Mesendoderm (in vitro differentiated cells): ENCODE measurements at regions not wholly inside any gene's neighbourhood (a gene's known extent, or its start where the extent isn't known, plus 50 kb on each side); places are given as distances from the start of the nearest gene placed in this dataset.

Experiments used
- DNase-seq: peaks from one replicate; pipeline ENCODE4 v3.0.0; 2013
- H2AK5ac ChIP-seq: 2 replicates; pipeline ENCODE4 v1.6.1; 2013; ENCODE audit warnings: low read length, inconsistent platforms
- H2BK120ac ChIP-seq: 2 replicates; pipeline ENCODE4 v1.6.1; 2013; ENCODE audit warnings: low read depth, mild to moderate bottlenecking, low read length, moderate library complexity, mixed read lengths
- H2BK15ac ChIP-seq: replicated peaks from 2 replicates; pipeline ENCODE4 v1.6.1; 2013; ENCODE audit warnings: low read depth, mild to moderate bottlenecking, moderate library complexity
- H2BK5ac ChIP-seq: 2 replicates; pipeline ENCODE4 v1.6.1; 2013; ENCODE audit warnings: low read length, inconsistent platforms
- H3K18ac ChIP-seq: 2 replicates; pipeline ENCODE4 v1.6.1; 2013; ENCODE audit warnings: mild to moderate bottlenecking, low read length, mixed read lengths
- H3K23ac ChIP-seq: one replicate; pipeline ENCODE4 v1.6.1; 2013; ENCODE audit warnings: low read length
- H3K27ac ChIP-seq: 2 replicates; pipeline ENCODE4 v1.5.1; 2013; ENCODE audit warnings: low read depth, mild to moderate bottlenecking, inconsistent platforms, low read length, moderate library complexity
- H3K27me3 ChIP-seq: 2 replicates; pipeline ENCODE4 v1.6.1; 2013; ENCODE audit warnings: low read length, control low read depth, mild to moderate bottlenecking, inconsistent platforms; ENCODE audit not compliant: insufficient read depth, poor library complexity
- H3K36me3 ChIP-seq: 2 replicates; pipeline ENCODE4 v1.6.1; 2013; ENCODE audit warnings: low read length, inconsistent platforms; ENCODE audit not compliant: control insufficient read depth, insufficient read depth
- H3K4ac ChIP-seq: one replicate; pipeline ENCODE4 v1.6.1; 2013; ENCODE audit warnings: low read depth, mild to moderate bottlenecking, low read length, moderate library complexity
- H3K4me1 ChIP-seq: 2 replicates; pipeline ENCODE4 v1.6.1; 2013; ENCODE audit warnings: low read depth, low read length, inconsistent platforms; ENCODE audit not compliant: control insufficient read depth
- H3K4me2 ChIP-seq: 2 replicates; pipeline ENCODE4 v1.6.1; 2013; ENCODE audit warnings: low read length
- H3K4me3 ChIP-seq: 2 replicates; pipeline ENCODE4 v1.5.1; 2013; ENCODE audit warnings: mild to moderate bottlenecking, low read length
- H3K56ac ChIP-seq: one replicate; pipeline ENCODE4 v1.6.1; 2013; ENCODE audit warnings: low read length
- H3K79me1 ChIP-seq: 2 replicates; pipeline ENCODE4 v1.6.1; 2013; ENCODE audit warnings: low read length, inconsistent platforms
- H3K79me2 ChIP-seq: 2 replicates; pipeline ENCODE4 v1.6.1; 2013; ENCODE audit warnings: mild to moderate bottlenecking, low read length; ENCODE audit not compliant: control insufficient read depth, insufficient read depth
- H3K9ac ChIP-seq: 2 replicates; pipeline ENCODE4 v1.6.1; 2013; ENCODE audit warnings: low read length, inconsistent platforms
- H4K5ac ChIP-seq: one replicate; pipeline ENCODE4 v1.6.1; 2013; ENCODE audit warnings: low read length
- H4K8ac ChIP-seq: one replicate; pipeline ENCODE4 v1.6.1; 2013; ENCODE audit warnings: low read depth, mild to moderate bottlenecking, control low read depth, low read length, moderate library complexity
- WGBS: extraction: QIAGEN DNeasy Blood & Tissue Kit; methylation state at CpG from one replicate; pipeline ENCODE4 v1.1.7; 2013; ENCODE audit warnings: low lambda C conversion rate, missing lambda C conversion rate; ENCODE audit not compliant: insufficient coverage; ENCODE audit errors: extremely low coverage; 5-methylcytosine and 5-hydroxymethylcytosine counted together

GRCh38 chr7:106177738-106178592 lies 65.9 kb upstream of the SYPL1 start:
- Histone ChIP-seq H3K79me2 (no peaks in the 10 kb centered on the region), H3K4me1 (no peaks in the 10 kb centered on the region), H3K4me2 (no peak overlapping the region), H3K23ac (no peak overlapping the region), H3K27me3 (no peaks in the 10 kb centered on the region), H3K79me1 (no peaks in the 10 kb centered on the region), H3K18ac (no peak overlapping the region), H3K27ac (no peak overlapping the region), H3K4me3 (no peak overlapping the region), H3K9ac (no peak overlapping the region), H4K8ac (no peak overlapping the region), H3K36me3 (no peaks in the 10 kb centered on the region), H3K4ac (no peak overlapping the region), H2AK5ac (no peak overlapping the region), H3K56ac (no peak overlapping the region), H2BK15ac (no peak overlapping the region), H4K5ac (no peak overlapping the region), H2BK120ac (no peak overlapping the region), H2BK5ac (no peak overlapping the region)
- DNase-seq = no peak
- WGBS = no CpG with 5 or more reads among the region's 11 CpGs

- WGBS = no CpG with 5 or more reads among the region's 4 CpGs
Measured at GRCh38 chr7:106177300-106177690, 65.2 kb upstream of the SYPL1 start.

GRCh38 chr7:106176414-106177299 lies 64.5 kb upstream of the SYPL1 start:
- Histone ChIP-seq H3K36me3 (no peaks in the 10 kb centered on the region), H4K8ac (no peak overlapping the region), H3K18ac (no peak overlapping the region), H2AK5ac (no peak overlapping the region), H3K4me1 (no peaks in the 10 kb centered on the region), H3K4me2 (no peak overlapping the region), H2BK15ac (no peak overlapping the region), H2BK120ac (no peak overlapping the region), H4K5ac (no peak overlapping the region), H3K27me3 (no peaks in the 10 kb centered on the region), H3K27ac (no peak overlapping the region), H3K56ac (peak overlapping the region; percentile 51), H3K9ac (peak overlapping the region; percentile 17), H3K4ac (no peak overlapping the region), H3K79me1 (no peaks in the 10 kb centered on the region), H2BK5ac (no peak overlapping the region), H3K23ac (no peak overlapping the region), H3K79me2 (no peaks in the 10 kb centered on the region), H3K4me3 (no peak overlapping the region)
- peak; percentile 90 for DNase-seq
- no CpG with 5 or more reads among the region's 11 CpGs for WGBS

More at GRCh38 chr7:106177300-106177690, 65.2 kb upstream of the SYPL1 start:
- H3K4me2 ChIP-seq = no peak overlapping the region
- no peaks in the 10 kb centered on the region for H3K4me1 ChIP-seq
- H3K4me3 ChIP-seq = no peak overlapping the region
- no peak overlapping the region for H3K18ac ChIP-seq
- H3K9ac ChIP-seq = no peak overlapping the region
- no peaks in the 10 kb centered on the region for H3K79me2 ChIP-seq
- H4K5ac ChIP-seq = no peak overlapping the region
- H2BK5ac ChIP-seq = no peak overlapping the region
- DNase-seq = no peak
- no peaks in the 10 kb centered on the region for H3K79me1 ChIP-seq
- H3K23ac ChIP-seq = no peak overlapping the region
- no peak overlapping the region for H2AK5ac ChIP-seq
- H3K36me3 ChIP-seq = no peaks in the 10 kb centered on the region
- no peak overlapping the region for H3K56ac ChIP-seq
- no peak overlapping the region for H3K27ac ChIP-seq
- H2BK120ac ChIP-seq = no peak overlapping the region
- H2BK15ac ChIP-seq = no peak overlapping the region
- H3K27me3 ChIP-seq = no peaks in the 10 kb centered on the region
- no peak overlapping the region for H4K8ac ChIP-seq
- no peak overlapping the region for H3K4ac ChIP-seq

- Histone ChIP-seq H3K27ac (no peak overlapping the region), H3K79me2 (no peaks in the 10 kb centered on the region), H3K9ac (no peak overlapping the region), H4K8ac (no peak overlapping the region), H3K27me3 (no peaks in the 10 kb centered on the region), H3K23ac (no peak overlapping the region), H4K5ac (no peak overlapping the region), H2AK5ac (no peak overlapping the region), H3K36me3 (no peaks in the 10 kb centered on the region), H3K4me3 (no peak overlapping the region), H3K56ac (no peak overlapping the region), H3K18ac (no peak overlapping the region), H2BK15ac (no peak overlapping the region), H2BK120ac (no peak overlapping the region), H3K4ac (no peak overlapping the region), H3K4me1 (no peaks in the 10 kb centered on the region), H2BK5ac (no peak overlapping the region), H3K79me1 (no peaks in the 10 kb centered on the region), H3K4me2 (no peak overlapping the region)
- no peak for DNase-seq
- no CpG with 5 or more reads among the region's 1 CpG for whole genome bisulfite sequencing
Measured at GRCh38 chr7:106175507-106175906, 63.4 kb upstream of the SYPL1 start.

GRCh38 chr7:106170651-106171050 lies 58.5 kb upstream of the SYPL1 start:
- no peak overlapping the region for H3K4me2 ChIP-seq
- no peak overlapping the region for H2BK120ac ChIP-seq
- no peak overlapping the region for H3K4ac ChIP-seq
- WGBS = no CpG with 5 or more reads among the region's 5 CpGs
- no peak overlapping the region for H4K5ac ChIP-seq
- no peak overlapping the region for H3K18ac ChIP-seq
- H2BK5ac ChIP-seq = no peak overlapping the region
- H3K79me1 ChIP-seq = no peaks in the 10 kb centered on the region
- H3K79me2 ChIP-seq = no peaks in the 10 kb centered on the region
- H3K4me1 ChIP-seq = no peaks in the 10 kb centered on the region
- H3K23ac ChIP-seq = no peak overlapping the region
- H2AK5ac ChIP-seq = no peak overlapping the region
- no peak overlapping the region for H3K9ac ChIP-seq
- no peak overlapping the region for H3K4me3 ChIP-seq
- no peak overlapping the region for H3K27ac ChIP-seq
- no peaks in the 10 kb centered on the region for H3K27me3 ChIP-seq
- no peak overlapping the region for H4K8ac ChIP-seq
- H3K36me3 ChIP-seq = no peaks in the 10 kb centered on the region
- no peak overlapping the region for H3K56ac ChIP-seq
- H2BK15ac ChIP-seq = no peak overlapping the region
- no peak for DNase-seq
